ENCODE measurements at regions not wholly inside any gene's neighbourhood (a gene's known extent, or its start where the extent isn't known, plus 50 kb on each side); places are given as distances from the start of the nearest gene placed in this dataset.

DNA sequence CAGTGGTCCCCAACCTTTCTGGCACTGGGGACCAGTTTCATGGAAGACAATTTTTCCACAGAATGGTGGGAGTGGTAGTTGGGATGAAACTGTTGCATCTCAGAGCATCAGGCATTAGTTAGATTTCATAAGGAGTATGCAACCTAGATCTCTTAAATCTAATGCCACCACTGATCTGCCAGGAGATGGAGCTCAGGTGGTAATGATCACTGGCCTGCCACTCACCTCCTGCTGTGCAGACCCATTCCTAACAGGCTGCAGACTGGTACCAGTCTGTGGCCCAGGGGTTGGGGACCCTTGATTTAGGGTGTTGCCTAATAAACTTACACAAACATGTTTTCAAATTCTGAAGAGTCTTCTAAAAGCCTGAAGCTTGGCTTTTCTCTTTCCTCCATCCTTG is 261.3 kb downstream of the CDH19 start:
- Mint-ChIP-seq H3K27ac (no peak overlapping the region), H3K27me3 (no peaks in the 10 kb centered on the region), H3K9me3 (peaks cover 3% of the 10 kb centered on the region), H3K4me1 (no peaks in the 10 kb centered on the region), H3K36me3 (ENCODE audit: low read depth) (no peaks in the 10 kb centered on the region), H3K4me3 (no peak overlapping the region)
- ChIA-PET CTCF (no interaction called here), POLR2A (no interaction called here)
- no peak for DNase-seq

DNA sequence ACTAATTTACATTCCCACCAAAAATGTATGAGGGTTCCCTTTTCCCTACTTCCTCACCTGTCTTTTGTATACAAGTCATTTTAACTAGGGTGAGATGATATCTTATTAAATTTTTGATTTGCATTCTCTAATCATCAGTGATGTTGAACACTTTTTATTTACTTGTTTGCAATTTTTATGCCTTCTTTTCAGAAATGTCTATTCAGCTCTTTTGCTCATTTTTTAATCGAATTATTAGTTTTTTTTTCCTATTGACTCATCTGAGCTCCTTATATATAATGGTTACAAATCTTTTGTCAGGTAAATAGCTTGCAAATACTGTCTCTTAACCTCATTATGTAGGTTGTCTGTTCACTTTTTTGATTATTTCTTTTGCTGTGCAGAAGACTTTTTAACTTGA is 269.4 kb downstream of the CDH19 start:
- H3K4me3 Mint-ChIP-seq, result no peak overlapping the region
- peaks cover 3% of the 10 kb centered on the region for H3K9me3 Mint-ChIP-seq
- no peaks in the 10 kb centered on the region for H3K36me3 Mint-ChIP-seq (ENCODE audit: low read depth)
- H3K4me1 Mint-ChIP-seq, result no peaks in the 10 kb centered on the region
- DNase-seq, result no peak
- H3K27me3 Mint-ChIP-seq, result no peaks in the 10 kb centered on the region
- ChIA-PET POLR2A (no interaction called here), CTCF (no interaction called here)
- H3K27ac Mint-ChIP-seq, result no peak overlapping the region

DNA sequence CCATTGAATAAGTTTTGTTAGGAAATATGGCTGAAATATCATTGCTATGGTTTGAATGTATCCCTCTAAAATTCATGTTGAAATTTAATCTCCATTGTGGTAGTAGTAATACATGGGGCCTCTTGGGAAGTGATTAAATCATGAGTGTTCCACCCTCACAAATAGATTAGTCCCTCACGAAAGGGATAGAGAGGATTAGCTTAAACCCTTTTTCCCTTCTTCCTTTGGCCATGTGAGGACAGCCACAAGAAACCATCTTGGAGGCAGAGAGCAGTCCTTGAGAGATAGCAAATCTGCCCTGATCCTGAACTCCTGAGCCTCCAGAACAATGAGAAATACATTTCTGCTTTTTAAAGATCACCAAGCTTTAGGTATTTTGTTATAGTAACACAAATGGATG is 274.2 kb downstream of the CDH19 start:
- Mint-ChIP-seq H3K27ac (no peak overlapping the region), H3K9me3 (peaks cover 3% of the 10 kb centered on the region), H3K4me1 (no peaks in the 10 kb centered on the region), H3K4me3 (no peak overlapping the region), H3K36me3 (ENCODE audit: low read depth) (no peaks in the 10 kb centered on the region), H3K27me3 (no peaks in the 10 kb centered on the region)
- DNase-seq, result no peak
- ChIA-PET POLR2A (no interaction called here), CTCF (no interaction called here)

DNA sequence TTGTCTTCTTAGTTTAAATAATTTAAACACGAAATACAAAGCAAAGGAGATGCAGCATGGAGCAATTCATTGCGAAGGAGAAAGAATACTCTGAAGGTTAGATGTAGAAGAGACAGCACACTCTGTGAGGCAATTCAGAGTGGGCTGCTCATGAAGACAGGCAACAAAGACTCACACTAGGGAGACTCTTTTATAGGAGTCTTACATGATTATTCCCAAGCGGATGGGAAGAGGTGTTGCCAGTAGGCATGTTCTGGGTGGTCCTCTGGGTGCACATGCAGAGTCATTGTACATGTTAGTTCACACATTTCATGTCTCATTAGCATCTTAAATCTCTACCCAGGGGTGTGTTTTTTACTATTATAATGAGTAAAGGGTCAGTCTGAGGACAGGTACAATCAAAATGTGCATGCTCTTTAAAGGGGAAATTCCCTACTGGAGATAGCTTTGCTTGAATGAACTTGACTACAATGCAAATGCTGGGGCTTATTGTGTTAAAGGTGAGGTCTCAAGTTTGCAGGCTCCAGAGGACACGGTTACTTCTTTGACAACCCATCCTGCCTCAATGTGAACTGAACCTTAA is 275.5 kb downstream of the CDH19 start:
- POLR2A ChIA-PET, result no interaction called here
- Mint-ChIP-seq H3K9me3 (peaks cover 3% of the 10 kb centered on the region), H3K36me3 (ENCODE audit: low read depth) (no peaks in the 10 kb centered on the region), H3K27ac (no peak overlapping the region), H3K27me3 (no peaks in the 10 kb centered on the region), H3K4me3 (no peak overlapping the region), H3K4me1 (no peaks in the 10 kb centered on the region)
- CTCF ChIA-PET, result no interaction called here
- no peak for DNase-seq

DNA sequence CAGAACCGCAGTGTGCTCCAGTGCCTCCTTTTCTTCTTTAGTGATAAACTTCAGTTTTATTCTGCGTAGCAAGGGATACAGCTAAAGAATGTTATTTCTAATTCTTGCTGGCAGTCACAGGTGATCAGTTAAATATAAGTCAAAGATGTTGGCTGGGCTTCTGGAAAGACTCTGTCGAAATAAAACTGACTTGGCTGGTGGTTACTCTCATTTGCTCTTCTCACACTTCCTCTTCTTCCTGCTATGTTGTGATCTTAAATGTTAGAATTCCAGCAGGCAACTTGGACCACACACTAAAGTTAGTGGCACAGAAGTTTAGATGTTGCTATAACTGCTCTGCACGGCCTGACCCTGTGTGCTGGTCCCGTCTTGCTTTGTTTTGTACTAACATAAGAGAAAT is 278.6 kb downstream of the CDH19 start:
- Mint-ChIP-seq H3K4me1 (no peaks in the 10 kb centered on the region), H3K9me3 (peaks cover 3% of the 10 kb centered on the region), H3K27ac (no peak overlapping the region), H3K36me3 (ENCODE audit: low read depth) (no peaks in the 10 kb centered on the region), H3K27me3 (no peaks in the 10 kb centered on the region), H3K4me3 (no peak overlapping the region)
- ChIA-PET POLR2A (no interaction called here), CTCF (no interaction called here)
- no peak for DNase-seq

DNA sequence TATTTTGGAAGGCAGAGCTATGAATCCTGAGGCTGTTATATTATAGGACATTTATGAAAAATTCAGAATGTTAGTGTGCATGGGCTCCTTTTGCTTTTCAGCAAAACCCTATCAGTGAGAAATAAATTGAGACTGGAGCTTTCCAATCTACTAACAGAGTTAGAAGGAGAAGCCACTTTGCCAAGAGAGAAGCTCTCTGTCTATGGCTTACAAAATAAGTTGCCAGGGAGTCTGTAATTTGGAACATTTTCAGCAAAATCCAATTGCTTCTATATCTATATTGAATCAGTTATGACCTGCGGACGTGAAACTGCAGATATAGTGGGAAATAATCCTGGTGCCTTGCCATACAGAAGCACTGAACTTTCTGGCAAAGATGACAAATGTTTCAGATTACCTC is 279.3 kb downstream of the CDH19 start:
- no peaks in the 10 kb centered on the region for H3K4me1 Mint-ChIP-seq
- peaks cover 3% of the 10 kb centered on the region for H3K9me3 Mint-ChIP-seq
- no peaks in the 10 kb centered on the region for H3K27me3 Mint-ChIP-seq
- H3K4me3 Mint-ChIP-seq, result no peak overlapping the region
- no peak for DNase-seq
- POLR2A ChIA-PET, result no interaction called here
- CTCF ChIA-PET, result no interaction called here
- H3K36me3 Mint-ChIP-seq (ENCODE audit: low read depth), result no peaks in the 10 kb centered on the region
- H3K27ac Mint-ChIP-seq, result no peak overlapping the region

DNA sequence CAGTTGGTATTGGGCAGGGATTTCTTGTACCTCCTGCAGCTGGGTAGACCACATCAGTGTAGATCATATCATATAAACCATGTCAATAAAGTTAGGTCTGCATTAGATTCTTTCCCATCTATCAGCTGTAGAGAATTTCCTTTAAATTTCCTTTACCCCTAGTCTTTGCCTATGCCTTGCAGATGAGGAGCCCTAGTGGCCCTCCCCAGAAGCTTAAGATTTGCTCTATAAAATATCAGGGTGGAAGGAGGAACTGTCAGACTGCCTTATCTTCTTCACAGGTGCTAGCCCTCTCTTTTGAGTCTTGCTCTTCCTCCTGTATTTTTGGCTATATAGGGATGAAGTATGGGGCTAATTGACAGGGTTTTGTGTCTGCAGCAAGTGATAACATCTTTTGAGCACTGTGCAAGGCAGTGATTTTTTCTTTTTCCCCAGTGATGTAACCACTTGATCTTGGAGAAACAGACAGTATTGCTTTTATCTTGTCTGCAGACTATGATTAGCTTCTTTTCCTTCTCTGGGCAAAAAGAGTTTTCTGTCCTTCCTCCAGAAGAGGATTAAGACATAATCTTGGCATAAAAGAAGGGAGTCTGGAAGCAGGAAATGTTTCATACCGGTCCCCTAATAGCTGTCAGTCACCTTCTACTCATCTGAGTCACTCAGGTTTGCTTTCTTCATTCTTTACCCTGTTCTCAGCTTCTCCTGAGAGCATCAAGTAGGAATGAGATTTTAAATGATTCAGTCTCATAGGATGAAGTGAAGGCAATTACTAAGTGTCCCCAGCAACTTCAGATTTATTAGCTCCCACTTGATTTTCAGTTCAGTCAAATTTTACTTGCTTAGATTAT is 286.4 kb downstream of the CDH19 start:
- Mint-ChIP-seq H3K4me1 (no peaks in the 10 kb centered on the region), H3K27ac (no peak overlapping the region), H3K4me3 (no peak overlapping the region), H3K27me3 (no peaks in the 10 kb centered on the region), H3K9me3 (no peaks in the 10 kb centered on the region), H3K36me3 (ENCODE audit: low read depth) (no peaks in the 10 kb centered on the region)
- DNase-seq, result no peak
- POLR2A ChIA-PET, result no interaction called here
- CTCF ChIA-PET, result no interaction called here

DNA sequence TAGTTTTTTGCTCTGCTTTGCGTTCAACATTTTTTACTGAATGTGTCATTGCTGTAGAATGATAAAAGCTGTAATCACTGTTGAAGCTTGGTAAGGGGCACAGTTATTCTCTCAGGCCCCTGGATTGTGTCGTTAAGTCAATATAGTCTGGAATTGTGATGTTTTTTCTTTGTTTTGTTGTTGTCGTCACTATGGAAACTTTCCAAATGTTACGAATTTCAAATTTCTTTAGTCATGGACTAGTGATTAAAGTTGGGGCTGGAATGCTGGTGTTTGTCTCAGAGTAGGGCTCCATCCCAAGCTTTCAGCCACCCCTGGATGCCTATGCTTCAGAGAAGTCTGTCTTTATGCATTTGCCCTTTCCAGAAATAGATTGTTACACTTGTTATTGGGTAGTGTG is 287.2 kb downstream of the CDH19 start:
- Mint-ChIP-seq H3K9me3 (no peaks in the 10 kb centered on the region), H3K36me3 (ENCODE audit: low read depth) (no peaks in the 10 kb centered on the region), H3K4me1 (no peaks in the 10 kb centered on the region), H3K27me3 (no peaks in the 10 kb centered on the region), H3K27ac (no peak overlapping the region), H3K4me3 (no peak overlapping the region)
- POLR2A ChIA-PET, result no interaction called here
- CTCF ChIA-PET, result no interaction called here
- no peak for DNase-seq

DNA sequence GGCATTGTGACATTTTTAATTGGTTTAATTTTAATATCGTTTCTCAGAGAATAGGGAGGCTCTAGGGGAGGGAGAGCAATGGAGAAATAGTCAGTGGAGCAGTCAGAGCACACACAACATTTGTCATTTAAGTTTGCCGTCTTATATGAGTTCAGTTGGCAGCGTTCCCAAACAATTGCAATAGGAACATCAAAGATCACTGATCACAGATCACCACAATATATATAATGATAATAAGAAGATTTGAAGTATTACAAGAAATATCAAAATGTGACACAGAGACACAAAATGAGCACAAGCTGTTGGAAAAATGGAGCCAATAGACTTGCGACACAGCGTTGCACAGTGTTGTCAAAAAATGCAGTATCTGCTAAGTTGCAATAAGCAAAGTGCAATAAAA is 303.7 kb downstream of the CDH19 start:
- POLR2A ChIA-PET, result no interaction called here
- Mint-ChIP-seq H3K27ac (no peak overlapping the region), H3K4me1 (no peaks in the 10 kb centered on the region), H3K9me3 (no peaks in the 10 kb centered on the region), H3K27me3 (no peaks in the 10 kb centered on the region), H3K4me3 (no peak overlapping the region), H3K36me3 (ENCODE audit: low read depth) (no peaks in the 10 kb centered on the region)
- CTCF ChIA-PET, result no interaction called here
- DNase-seq, result no peak

DNA sequence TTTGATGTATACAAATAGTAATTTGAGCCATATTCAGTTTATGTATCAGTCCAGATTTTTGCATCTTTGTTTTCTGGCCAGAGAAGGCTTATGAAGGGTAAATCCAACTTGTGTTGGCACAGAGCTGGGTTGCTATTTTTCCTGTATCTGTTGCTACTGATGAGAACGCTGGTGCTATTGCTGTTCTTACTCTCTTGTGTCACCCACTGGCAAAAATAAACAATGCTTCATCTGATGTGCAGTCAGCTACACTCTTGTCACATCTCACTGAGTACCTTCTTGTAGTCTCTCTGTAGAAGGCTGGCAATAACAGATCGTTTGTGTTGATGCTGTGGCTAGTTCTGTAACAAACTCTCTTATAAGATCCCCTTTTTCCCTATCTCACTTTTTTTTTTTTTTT is 323.4 kb downstream of the CDH19 start:
- Mint-ChIP-seq H3K27me3 (no peaks in the 10 kb centered on the region), H3K4me1 (no peaks in the 10 kb centered on the region), H3K27ac (no peak overlapping the region), H3K9me3 (peaks cover 4% of the 10 kb centered on the region), H3K36me3 (ENCODE audit: low read depth) (no peaks in the 10 kb centered on the region), H3K4me3 (no peak overlapping the region)
- ChIA-PET CTCF (no interaction called here), POLR2A (no interaction called here)
- DNase-seq, result no peak

DNA sequence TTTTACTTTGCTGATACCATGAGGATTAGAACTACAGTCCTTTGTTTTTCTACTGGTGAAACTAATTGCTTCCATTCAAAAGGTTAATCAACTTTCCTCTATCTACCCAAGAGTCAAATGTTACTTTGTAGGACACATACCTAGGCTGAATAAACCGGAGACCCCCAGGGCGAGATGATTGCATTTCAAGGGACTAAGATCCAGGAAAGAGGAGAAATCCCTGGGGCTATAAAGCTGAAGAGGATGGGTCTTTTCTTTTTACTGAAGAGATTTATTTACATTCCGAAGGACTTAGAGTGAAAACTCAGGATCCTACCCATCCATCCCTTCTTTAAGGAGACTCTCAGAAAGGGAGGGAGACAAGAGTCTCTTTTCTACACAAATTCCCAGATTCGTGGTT is 331.9 kb downstream of the CDH19 start:
- no peak for DNase-seq
- ChIA-PET POLR2A (no interaction called here), CTCF (no interaction called here)
- Mint-ChIP-seq H3K27me3 (no peaks in the 10 kb centered on the region), H3K9me3 (peaks cover 23% of the 10 kb centered on the region), H3K4me3 (no peak overlapping the region), H3K4me1 (no peaks in the 10 kb centered on the region), H3K36me3 (ENCODE audit: low read depth) (no peaks in the 10 kb centered on the region), H3K27ac (no peak overlapping the region)

DNA sequence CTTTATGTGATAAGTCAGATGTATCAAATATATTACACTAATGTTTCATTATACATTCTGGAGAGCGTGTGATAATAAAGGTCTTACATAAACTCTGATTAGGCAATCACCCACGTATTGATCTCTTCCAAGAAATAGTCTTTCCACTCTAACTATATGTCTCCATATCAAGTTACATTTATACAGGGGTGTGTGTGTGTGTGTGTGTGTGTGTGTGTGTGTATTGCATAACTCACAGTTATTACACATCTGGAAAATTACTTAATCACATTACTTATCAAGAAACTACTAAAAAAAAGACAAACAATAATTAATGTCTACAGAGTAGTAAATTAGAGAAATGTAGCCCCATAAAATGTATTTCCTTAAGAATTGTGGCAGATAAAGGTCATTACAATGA is 339.8 kb downstream of the CDH19 start:
- POLR2A ChIA-PET, result no interaction called here
- H3K36me3 Mint-ChIP-seq (ENCODE audit: low read depth), result no peaks in the 10 kb centered on the region
- no peaks in the 10 kb centered on the region for H3K4me1 Mint-ChIP-seq
- H3K9me3 Mint-ChIP-seq, result peaks cover 8% of the 10 kb centered on the region
- no peaks in the 10 kb centered on the region for H3K27me3 Mint-ChIP-seq
- CTCF ChIA-PET, result no interaction called here
- H3K27ac Mint-ChIP-seq, result no peak overlapping the region
- H3K4me3 Mint-ChIP-seq, result no peak overlapping the region
- DNase-seq, result no peak

DNA sequence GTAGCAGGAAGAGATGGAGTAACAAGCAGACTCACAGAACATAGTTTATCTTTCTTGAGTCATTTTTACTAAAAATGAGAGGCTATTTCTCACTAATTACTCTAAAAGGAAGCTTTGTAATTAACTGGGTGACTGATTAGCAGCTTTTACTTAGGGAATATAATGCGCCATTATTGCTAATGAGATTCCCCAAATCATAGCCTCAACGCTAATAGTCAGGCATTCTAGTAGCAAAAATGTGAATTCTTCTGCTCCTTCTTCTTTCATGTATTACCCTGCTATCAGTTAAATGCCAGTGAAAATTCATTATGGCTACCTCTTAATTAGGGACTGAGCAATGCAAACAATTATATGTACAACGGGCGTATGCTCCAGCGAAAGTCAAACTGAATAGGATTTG is 349.8 kb downstream of the CDH19 start:
- Mint-ChIP-seq H3K27me3 (no peaks in the 10 kb centered on the region), H3K4me1 (no peaks in the 10 kb centered on the region), H3K9me3 (no peaks in the 10 kb centered on the region), H3K4me3 (no peak overlapping the region), H3K36me3 (ENCODE audit: low read depth) (no peaks in the 10 kb centered on the region), H3K27ac (no peak overlapping the region)
- DNase-seq, result no peak
- ChIA-PET CTCF (no interaction called here), POLR2A (no interaction called here)

DNA sequence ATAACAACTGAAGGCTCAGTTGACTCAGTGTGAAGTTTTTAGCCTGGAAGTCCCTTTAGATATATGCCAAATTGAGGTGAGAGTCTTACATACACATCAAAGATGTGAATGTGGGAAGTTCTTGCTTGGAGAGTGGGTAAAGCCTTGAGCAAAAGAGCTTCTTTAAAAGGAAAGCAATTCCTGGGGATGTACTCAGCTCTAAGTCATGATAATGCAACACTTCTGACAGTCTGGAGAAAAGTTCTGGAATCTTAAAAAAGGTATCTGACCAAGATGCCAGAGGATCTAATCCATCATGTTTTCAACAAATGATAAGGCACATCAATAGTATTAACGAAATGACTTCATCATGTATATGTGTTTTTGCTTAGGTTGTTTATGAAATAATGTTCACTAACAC is 351.2 kb downstream of the CDH19 start:
- no peak overlapping the region for H3K4me3 Mint-ChIP-seq
- ChIA-PET CTCF (no interaction called here), POLR2A (no interaction called here)
- no peak for DNase-seq
- H3K4me1 Mint-ChIP-seq, result no peaks in the 10 kb centered on the region
- H3K27ac Mint-ChIP-seq, result no peak overlapping the region
- no peaks in the 10 kb centered on the region for H3K27me3 Mint-ChIP-seq
- H3K9me3 Mint-ChIP-seq, result no peaks in the 10 kb centered on the region
- no peaks in the 10 kb centered on the region for H3K36me3 Mint-ChIP-seq (ENCODE audit: low read depth)

Measured in activated CD4-positive, alpha-beta T cell treated with anti-CD3 and anti-CD28 coated beads, Interleukin-2, amount 10 ng/mL, durations not matched to agents 7 days and 5 days (primary cell).